Activated CD4-positive, alpha-beta memory T cell treated with anti-CD3 and anti-CD28 coated beads, Interleukin-2, amount 10 ng/mL, durations not matched to agents 7 days and 5 days (primary cell): ENCODE measurements at regions not wholly inside any gene's neighbourhood (a gene's known extent, or its start where the extent isn't known, plus 50 kb on each side); places are given as distances from the start of the nearest gene placed in this dataset.
"Not testable (repeated sequence)": the region's sequence is repeated elsewhere in the genome, so short reads cannot be mapped to it uniquely, and the experiment has no call there.

ENCODE experiments used
- CTCF ChIA-PET: fragments of 350-600 bp; sonication (Branson Sonifier 250); formaldehyde crosslinking; loops from one replicate; lab custom pipeline; 2021; ENCODE audit warnings: antibody characterized with exemption, inconsistent platforms; lab: Charles Lee
- POLR2A ChIA-PET: fragments of 350-600 bp; sonication (Branson Sonifier 250); formaldehyde crosslinking; loops from one replicate; lab custom pipeline; 2021; ENCODE audit warnings: antibody characterized with exemption; lab: Charles Lee
- DNase-seq: peaks from one replicate; pipeline ENCODE4 v3.0.0-alpha.2; 2020
- H3K27ac Mint-ChIP-seq: one replicate; pipeline ENCODE4 v1.8.0; 2021; ENCODE audit warnings: mild to moderate bottlenecking, mixed read lengths
- H3K27me3 Mint-ChIP-seq: one replicate; pipeline ENCODE4 v1.8.0; 2021; ENCODE audit warnings: mixed read lengths
- H3K36me3 Mint-ChIP-seq: one replicate; pipeline ENCODE4 v1.8.0; 2021; ENCODE audit warnings: low read depth, mixed read lengths
- H3K4me1 Mint-ChIP-seq: one replicate; pipeline ENCODE4 v1.8.0; 2021; ENCODE audit warnings: mixed read lengths
- H3K4me3 Mint-ChIP-seq: one replicate; pipeline ENCODE4 v1.8.0; 2021; ENCODE audit warnings: mild to moderate bottlenecking, mixed read lengths
- H3K9me3 Mint-ChIP-seq: one replicate; pipeline ENCODE4 v1.8.0; 2021; ENCODE audit warnings: mixed read lengths

- Mint-ChIP-seq H3K4me1 (peaks cover 7% of the 10 kb centered on the region), H3K36me3 (no peaks in the 10 kb centered on the region), H3K27ac (no peak overlapping the region), H3K27me3 (no peaks in the 10 kb centered on the region), H3K4me3 (no peak overlapping the region), H3K9me3 (no peaks in the 10 kb centered on the region)
- DNase-seq: no peak
- POLR2A ChIA-PET: interaction anchor here (0.6 to 1.9 kb wide), 3 partner anchors 51 to 133 kb away, joined by 4 to 12 read pairs (median 5); partner anchors contain the start of gene TMEM106A
- CTCF ChIA-PET: interaction anchor here (0.6 to 2.0 kb wide), 12 partner anchors 23 to 286 kb away, joined by 3 to 6 read pairs (median 4); partner anchors contain the start of genes BRCA1, DHX8 and TMEM106A
These were observed 75.9 kb upstream of the RNU2-1 start for GRCh38 chr17:43309505-43310332.

DNA sequence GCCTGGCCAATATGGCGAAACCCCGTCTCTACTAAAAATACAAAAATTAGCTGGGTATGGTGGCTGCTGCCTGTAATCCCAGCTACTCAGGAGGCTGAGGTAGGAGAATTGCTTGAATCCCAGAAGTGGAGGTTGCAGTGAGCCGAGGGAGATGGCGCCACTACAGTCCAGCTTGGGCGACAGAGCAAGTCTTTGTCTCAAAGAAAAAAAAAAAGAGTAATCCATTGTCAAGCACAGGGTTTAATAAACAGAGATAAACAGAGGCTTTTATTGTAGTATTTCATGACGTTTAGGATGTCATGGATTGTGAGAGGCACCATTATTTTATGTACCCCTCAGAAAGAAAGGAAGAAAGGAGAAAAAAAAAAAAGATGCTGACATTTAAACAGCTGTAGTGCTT is 75.2 kb upstream of the RNU2-1 start:
- Mint-ChIP-seq H3K9me3 (no peaks in the 10 kb centered on the region), H3K4me1 (peaks cover 7% of the 10 kb centered on the region), H3K36me3 (no peaks in the 10 kb centered on the region), H3K27me3 (no peaks in the 10 kb centered on the region), H3K27ac (no peak overlapping the region), H3K4me3 (no peak overlapping the region)
- CTCF ChIA-PET: interaction anchor here (1.1 to 2.0 kb wide), 8 partner anchors 24 to 285 kb away, joined by 3 to 6 read pairs (median 4); partner anchors contain the start of genes BRCA1 and DHX8
- DNase-seq: no peak
- POLR2A ChIA-PET: interaction anchor here (1.2 to 1.9 kb wide), 3 partner anchors 52 to 97 kb away, joined by 3 to 12 read pairs (median 5); partner anchors contain the start of gene TMEM106A

DNA sequence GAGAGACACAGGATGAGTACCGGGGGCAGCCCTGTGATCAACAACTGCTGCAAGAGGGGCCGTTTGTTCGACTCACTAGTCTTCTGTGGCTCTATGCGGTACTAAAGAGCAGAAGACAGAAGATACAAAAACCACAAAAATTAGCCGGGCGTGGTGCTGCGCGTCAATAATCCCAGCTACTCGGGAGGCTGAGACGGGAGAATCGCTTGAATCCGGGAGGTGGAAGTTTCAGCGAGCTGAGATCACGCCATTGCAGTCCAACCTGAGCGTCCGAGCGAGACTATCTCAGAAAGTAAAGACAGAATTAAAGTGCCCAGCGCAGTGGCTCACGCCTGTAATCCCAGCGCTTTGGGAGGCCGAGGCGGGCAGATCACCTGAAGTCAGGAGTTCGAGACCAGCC is 71.0 kb upstream of the RNU2-1 start:
- DNase-seq, H3K4me1 Mint-ChIP-seq, H3K36me3 Mint-ChIP-seq, H3K4me3 Mint-ChIP-seq, H3K9me3 Mint-ChIP-seq, H3K27me3 Mint-ChIP-seq, CTCF ChIA-PET, POLR2A ChIA-PET, H3K27ac Mint-ChIP-seq: not testable (repeated sequence)

- H3K9me3 Mint-ChIP-seq, H3K27me3 Mint-ChIP-seq, POLR2A ChIA-PET, CTCF ChIA-PET, H3K27ac Mint-ChIP-seq, H3K4me1 Mint-ChIP-seq, H3K36me3 Mint-ChIP-seq, DNase-seq, H3K4me3 Mint-ChIP-seq: not testable (repeated sequence)
These were observed 69.3 kb upstream of the RNU2-1 start for GRCh38 chr17:43303049-43303448.

- H3K27me3 Mint-ChIP-seq, H3K9me3 Mint-ChIP-seq, H3K27ac Mint-ChIP-seq, H3K4me1 Mint-ChIP-seq, DNase-seq, H3K4me3 Mint-ChIP-seq, H3K36me3 Mint-ChIP-seq, POLR2A ChIA-PET, CTCF ChIA-PET: not testable (repeated sequence)
These were observed 65.7 kb upstream of the RNU2-1 start for GRCh38 chr17:43299300-43300076.

DNA sequence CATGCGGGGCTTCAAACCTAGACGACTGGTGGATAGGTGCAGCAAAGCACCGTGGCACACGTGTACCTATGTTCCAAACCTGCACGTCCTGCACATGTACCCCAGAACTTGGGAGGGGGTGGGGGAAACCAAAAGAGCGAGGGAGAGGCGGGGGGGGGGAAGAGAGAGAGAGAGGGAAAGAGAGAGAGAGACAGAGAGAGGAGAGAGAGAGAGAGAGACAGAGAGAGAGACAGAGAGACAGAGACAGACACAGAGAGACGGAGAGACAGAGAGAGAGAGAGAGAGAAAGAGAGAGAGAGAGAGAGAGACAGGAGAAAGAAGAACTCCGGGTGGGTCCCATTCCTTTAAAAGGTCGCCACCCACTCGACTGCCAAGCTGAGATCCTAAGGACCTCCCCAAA is 55.9 kb upstream of the RNU2-1 start:
- H3K4me1 Mint-ChIP-seq, H3K27ac Mint-ChIP-seq, H3K4me3 Mint-ChIP-seq, H3K27me3 Mint-ChIP-seq, H3K9me3 Mint-ChIP-seq, POLR2A ChIA-PET, CTCF ChIA-PET, DNase-seq, H3K36me3 Mint-ChIP-seq: not testable (repeated sequence)

- DNase-seq, CTCF ChIA-PET, H3K27ac Mint-ChIP-seq, H3K27me3 Mint-ChIP-seq, H3K4me1 Mint-ChIP-seq, H3K4me3 Mint-ChIP-seq, H3K9me3 Mint-ChIP-seq, H3K36me3 Mint-ChIP-seq: not testable (repeated sequence)
- POLR2A ChIA-PET: interaction anchor here (0.7 kb wide), 1 partner anchor 84 kb away, joined by 4 read pairs; no protein-coding TSS in a partner anchor
These were observed 49.8 kb upstream of the RNU2-1 start for GRCh38 chr17:43283606-43284005.
